Brain microvascular endothelial cell (primary cell): ENCODE measurements at regions not wholly inside any gene's neighbourhood (a gene's known extent, or its start where the extent isn't known, plus 50 kb on each side); places are given as distances from the start of the nearest gene placed in this dataset.
"Not testable (repeated sequence)": the region's sequence is repeated elsewhere in the genome, so short reads cannot be mapped to it uniquely, and the experiment has no call there.

Experiments
- DNase-seq: peaks from one replicate; pipeline ENCODE4 v3.0.0-alpha.2; 2020
- H3K27ac ChIP-seq: fragments of 250-450 bp; sonication (Bioruptor Pico); 2 replicates; pipeline ENCODE4 v1.5.1; 2020; ENCODE audit warnings: mild to moderate bottlenecking, moderate library complexity
- H3K27me3 ChIP-seq: fragments of 250-450 bp; sonication (Bioruptor Pico); replicated peaks from 2 replicates; pipeline ENCODE4 v1.5.1; 2020; ENCODE audit warnings: mild to moderate bottlenecking
- H3K36me3 ChIP-seq: fragments of 250-450 bp; sonication (Bioruptor Pico); replicated peaks from 2 replicates; pipeline ENCODE4 v1.5.1; 2020; ENCODE audit warnings: mild to moderate bottlenecking
- H3K4me3 ChIP-seq: 2 replicates; pipeline ENCODE4 v1.5.1; 2011; ENCODE audit warnings: low read depth, mild to moderate bottlenecking, control low read depth, low read length, moderate library complexity
- in situ Hi-C: cut with HindIII; loops from 2 replicates; pipeline ENCODE4 v1.10.0; 2017; ENCODE audit warnings: low sequenced_read_pairs, low pct_ligation_motif_present
- TF ChIP-seq, protein P1 (sequence below): IDR thresholded peaks from 2 replicates; pipeline ENCODE4 v1.5.1; 2011; ENCODE audit warnings: low read depth, mild to moderate bottlenecking, moderate library complexity, low read length, control low read depth, inconsistent platforms; ENCODE audit errors: missing control alignments

- no peaks in the 10 kb centered on the region for H3K27me3 ChIP-seq
- no peak for DNase-seq
- H3K4me3 ChIP-seq, result no peak overlapping the region
- TF ChIP-seq, protein P1, sequence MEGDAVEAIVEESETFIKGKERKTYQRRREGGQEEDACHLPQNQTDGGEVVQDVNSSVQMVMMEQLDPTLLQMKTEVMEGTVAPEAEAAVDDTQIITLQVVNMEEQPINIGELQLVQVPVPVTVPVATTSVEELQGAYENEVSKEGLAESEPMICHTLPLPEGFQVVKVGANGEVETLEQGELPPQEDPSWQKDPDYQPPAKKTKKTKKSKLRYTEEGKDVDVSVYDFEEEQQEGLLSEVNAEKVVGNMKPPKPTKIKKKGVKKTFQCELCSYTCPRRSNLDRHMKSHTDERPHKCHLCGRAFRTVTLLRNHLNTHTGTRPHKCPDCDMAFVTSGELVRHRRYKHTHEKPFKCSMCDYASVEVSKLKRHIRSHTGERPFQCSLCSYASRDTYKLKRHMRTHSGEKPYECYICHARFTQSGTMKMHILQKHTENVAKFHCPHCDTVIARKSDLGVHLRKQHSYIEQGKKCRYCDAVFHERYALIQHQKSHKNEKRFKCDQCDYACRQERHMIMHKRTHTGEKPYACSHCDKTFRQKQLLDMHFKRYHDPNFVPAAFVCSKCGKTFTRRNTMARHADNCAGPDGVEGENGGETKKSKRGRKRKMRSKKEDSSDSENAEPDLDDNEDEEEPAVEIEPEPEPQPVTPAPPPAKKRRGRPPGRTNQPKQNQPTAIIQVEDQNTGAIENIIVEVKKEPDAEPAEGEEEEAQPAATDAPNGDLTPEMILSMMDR, result no peak
- H3K36me3 ChIP-seq, result no peaks in the 10 kb centered on the region
- H3K27ac ChIP-seq, result no peak overlapping the region
- in situ Hi-C loops, result no loop called here
Measured at GRCh38 chr12:42020226-42020625, 124.4 kb downstream of the GXYLT1 start.

DNA sequence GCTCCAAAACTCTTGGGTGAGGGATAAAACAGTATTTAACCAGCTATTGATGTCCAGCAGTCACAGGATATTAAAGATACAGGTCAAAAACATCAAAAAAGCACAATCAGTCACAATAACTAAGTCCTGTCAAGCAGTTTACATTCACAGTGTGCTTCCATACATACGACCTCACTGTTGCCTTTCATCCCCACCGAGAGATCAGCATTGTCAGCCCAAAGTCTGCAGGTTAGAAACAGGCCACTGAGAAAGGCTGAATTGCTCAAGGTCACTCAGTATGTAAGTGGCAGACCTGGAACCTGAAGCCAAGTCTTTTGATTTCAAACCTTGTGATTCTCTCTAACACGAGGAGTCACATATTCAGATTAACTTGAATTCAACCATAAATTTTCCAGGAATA lies 124.9 kb downstream of the GXYLT1 start:
- no peak for DNase-seq
- TF ChIP-seq, protein P1, result no peak
- in situ Hi-C loops, result no loop called here
- H3K27ac ChIP-seq, result no peak overlapping the region
- no peaks in the 10 kb centered on the region for H3K36me3 ChIP-seq
- no peak overlapping the region for H3K4me3 ChIP-seq
- H3K27me3 ChIP-seq, result no peaks in the 10 kb centered on the region

DNA sequence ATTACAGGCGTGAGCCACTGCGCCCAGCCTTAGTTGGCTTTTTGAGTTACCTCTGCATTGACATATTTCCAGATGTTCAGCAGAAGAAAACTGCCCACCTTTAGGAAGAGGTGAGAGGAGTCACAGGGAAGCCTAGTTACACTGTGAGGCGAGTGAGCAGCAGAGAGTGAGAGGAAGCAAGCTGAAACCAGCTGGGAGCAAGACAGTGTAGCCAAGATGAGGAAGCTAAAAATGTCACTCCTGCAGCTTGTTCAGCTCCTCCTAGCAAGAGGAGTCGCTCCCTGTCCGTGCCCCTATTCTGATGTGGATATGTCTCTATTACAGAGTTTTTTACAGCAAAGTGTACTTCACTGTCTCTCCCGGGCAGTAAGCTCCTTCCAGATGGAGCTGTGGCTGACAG lies 127.6 kb downstream of the GXYLT1 start:
- H3K36me3 ChIP-seq, result no peaks in the 10 kb centered on the region
- H3K27ac ChIP-seq, result no peak overlapping the region
- no peak overlapping the region for H3K4me3 ChIP-seq
- in situ Hi-C loops, result no loop called here
- H3K27me3 ChIP-seq, result no peaks in the 10 kb centered on the region
- TF ChIP-seq, protein P1, result no peak
- no peak for DNase-seq

GRCh38 chr12:42015051-42015461 lies 129.6 kb downstream of the GXYLT1 start:
- Histone ChIP-seq H3K27ac (no peak overlapping the region), H3K4me3 (no peak overlapping the region), H3K27me3 (no peaks in the 10 kb centered on the region), H3K36me3 (no peaks in the 10 kb centered on the region)
- in situ Hi-C loops, result no loop called here
- DNase-seq, result no peak
- TF ChIP-seq, protein P1, result no peak

DNA sequence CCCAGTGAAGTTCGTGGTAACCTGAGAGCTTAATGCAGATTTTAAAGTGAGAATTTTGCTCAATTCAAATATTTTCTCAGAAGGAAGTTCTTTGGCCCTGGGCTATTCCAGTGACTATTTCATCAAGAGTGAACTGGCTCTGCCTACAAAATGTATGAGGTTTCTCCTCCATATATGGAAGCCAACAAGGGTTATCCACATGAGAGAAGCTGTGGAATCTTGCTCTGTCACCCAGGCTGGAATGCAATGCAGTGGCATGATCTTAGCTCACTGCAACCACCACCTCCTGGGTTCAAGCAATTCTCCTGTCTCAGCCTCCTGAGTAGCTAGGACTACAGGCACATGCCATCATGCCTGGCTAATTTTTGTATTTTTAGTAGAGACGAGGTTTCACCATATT lies 132.2 kb downstream of the GXYLT1 start:
- DNase-seq, H3K27ac ChIP-seq, H3K36me3 ChIP-seq, H3K27me3 ChIP-seq, H3K4me3 ChIP-seq, in situ Hi-C loops: not testable (repeated sequence)

DNA sequence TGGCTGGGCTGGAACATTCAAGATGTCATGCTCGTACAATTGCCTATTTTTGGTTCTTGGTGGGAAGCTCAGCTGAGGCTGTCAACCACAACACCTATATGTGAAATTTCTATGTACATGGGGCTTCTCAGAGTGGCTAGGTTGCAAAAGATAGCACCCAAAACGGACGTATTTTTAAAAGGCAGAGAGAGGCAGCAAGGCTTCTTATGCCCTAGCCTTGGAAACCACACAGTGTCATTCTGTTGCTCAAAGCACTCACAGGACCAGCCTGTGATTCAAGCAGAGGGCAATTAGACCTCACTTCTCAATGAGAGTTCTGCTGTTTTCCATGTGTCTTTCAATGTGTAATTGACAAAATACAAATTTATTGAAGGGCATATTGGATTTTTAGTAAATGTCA lies 134.0 kb downstream of the GXYLT1 start:
- no peak for DNase-seq
- no peaks in the 10 kb centered on the region for H3K36me3 ChIP-seq
- no peak overlapping the region for H3K4me3 ChIP-seq
- no peaks in the 10 kb centered on the region for H3K27me3 ChIP-seq
- H3K27ac ChIP-seq, result no peak overlapping the region
- TF ChIP-seq, protein P1, result no peak
- in situ Hi-C loops, result no loop called here

DNA sequence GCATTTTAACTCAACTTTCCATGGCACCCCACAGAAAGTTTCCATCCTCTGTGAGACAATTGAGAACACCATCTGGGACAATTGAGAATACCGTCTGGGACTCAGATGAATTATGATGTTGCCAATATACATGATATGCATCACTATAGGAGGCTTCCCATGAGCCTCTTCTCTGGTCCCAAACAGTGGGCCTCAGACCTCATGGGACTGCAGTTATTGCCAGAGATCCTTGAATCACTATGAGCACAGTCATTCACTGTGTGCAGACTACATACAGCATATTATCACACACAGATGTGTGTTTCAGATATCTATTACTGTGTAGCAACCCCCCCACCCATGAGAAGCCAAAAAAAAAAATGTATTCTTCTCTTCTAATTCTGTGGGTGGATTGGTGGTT lies 134.4 kb downstream of the GXYLT1 start:
- Histone ChIP-seq H3K27ac (no peak overlapping the region), H3K27me3 (no peaks in the 10 kb centered on the region), H3K36me3 (no peaks in the 10 kb centered on the region), H3K4me3 (no peak overlapping the region)
- no peak for DNase-seq
- in situ Hi-C loops, result no loop called here
- TF ChIP-seq, protein P1, result no peak
